SKM-1 (cell line): ENCODE measurements at regions not wholly inside any gene's neighbourhood (a gene's known extent, or its start where the extent isn't known, plus 50 kb on each side); places are given as distances from the start of the nearest gene placed in this dataset.
"Not testable (repeated sequence)": the region's sequence is repeated elsewhere in the genome, so short reads cannot be mapped to it uniquely, and the experiment has no call there.

Experiments used
- DNase-seq: peaks from one replicate; lab custom pipeline; 2025; ENCODE audit not compliant: unreplicated experiment; lab: John Stamatoyannopoulos, UW

DNA sequence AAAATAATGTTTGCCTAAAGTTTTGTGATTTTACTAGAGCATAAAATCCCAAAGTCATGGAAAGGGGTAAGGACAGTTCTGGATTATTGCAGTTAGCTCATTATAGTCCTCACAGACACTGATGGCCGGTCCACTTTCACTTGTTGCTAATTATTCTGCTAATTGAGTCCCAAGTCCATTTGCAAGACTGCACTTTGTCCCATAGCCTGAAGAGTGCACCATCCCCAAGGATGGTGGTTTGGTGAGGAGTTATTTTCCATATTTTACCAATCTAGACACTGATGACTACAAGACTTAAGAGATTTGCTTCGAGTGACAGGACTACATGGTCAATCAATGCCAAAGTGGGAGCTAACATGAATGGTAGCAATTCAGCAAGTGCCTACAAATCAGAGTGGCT, 181.8 kb upstream of the CACNA2D1 start:
- DNase-seq, result no peak

DNA sequence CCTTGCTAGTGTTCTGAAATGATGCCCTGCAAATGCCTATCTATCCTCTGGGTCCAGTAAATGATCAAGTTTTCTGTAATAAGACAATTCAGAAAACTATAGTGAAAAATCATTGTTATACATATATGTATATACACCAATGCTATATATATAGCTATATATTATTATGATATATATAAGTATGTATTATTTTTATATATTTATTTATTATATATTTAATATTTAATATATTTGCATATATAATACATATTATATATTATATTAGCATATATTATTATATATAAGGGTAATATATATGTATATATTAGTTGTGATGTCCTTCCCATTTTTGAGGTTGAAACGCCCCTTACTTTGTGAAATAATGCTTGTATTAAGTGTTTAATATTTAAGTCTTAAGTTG, 181.4 kb upstream of the CACNA2D1 start:
- no peak for DNase-seq

DNA sequence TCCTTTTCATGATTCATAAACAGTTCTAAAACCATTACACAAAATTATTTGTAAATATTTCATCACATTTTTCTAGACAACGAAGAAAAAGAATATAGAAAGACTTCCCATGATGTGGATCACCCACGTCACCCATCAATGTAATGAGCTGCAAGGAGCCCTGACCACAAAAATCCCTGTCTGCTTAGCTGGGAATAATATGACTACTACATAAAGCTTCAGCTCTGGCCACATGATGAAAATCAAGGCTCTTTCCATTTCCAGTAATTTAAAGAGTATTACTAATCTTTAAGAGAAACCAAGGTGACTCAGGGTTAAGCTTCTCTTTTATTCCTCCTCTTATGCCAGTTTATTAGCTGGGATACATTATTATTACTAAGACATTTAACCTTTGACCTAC, 180.8 kb upstream of the CACNA2D1 start:
- DNase-seq, result no peak

DNA sequence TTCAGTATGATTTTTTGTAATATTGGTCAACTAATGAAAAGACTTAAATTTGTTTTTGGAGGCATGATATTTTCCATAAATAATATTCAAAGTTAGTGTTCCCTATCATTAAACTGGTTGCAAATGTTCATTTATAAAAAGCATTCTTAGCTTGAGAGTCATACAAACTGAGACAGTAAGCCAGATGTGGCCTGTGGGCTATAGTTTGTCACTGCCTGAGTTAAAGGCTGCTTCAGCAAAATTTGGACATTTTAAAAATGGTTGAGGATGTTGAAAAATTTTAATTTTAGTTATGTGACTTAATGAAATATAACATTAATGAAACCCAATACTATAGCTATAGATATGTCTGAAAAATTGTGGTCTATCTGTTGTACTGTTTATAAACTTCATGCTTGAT, 180.2 kb upstream of the CACNA2D1 start:
- DNase-seq, result no peak

DNA sequence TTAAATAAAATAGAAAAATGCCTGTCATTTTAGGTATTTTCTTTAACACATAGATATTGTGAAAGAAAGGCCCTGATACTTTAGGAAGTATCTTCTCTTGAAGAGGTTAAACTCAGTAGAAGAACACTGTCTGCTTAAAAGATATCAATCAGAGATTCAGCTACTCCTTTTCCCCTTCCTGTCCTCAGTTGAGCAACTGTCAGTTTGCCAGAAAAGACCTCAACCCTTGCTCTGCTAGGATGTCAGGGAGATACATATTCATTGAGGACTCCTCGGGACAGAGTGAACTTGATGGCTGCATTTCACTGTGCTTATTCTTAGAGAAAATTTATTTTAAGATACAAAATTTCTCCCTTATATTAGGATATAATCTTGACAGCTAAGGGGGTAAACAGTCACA, 173.6 kb upstream of the CACNA2D1 start:
- peak; percentile 24 for DNase-seq

DNA sequence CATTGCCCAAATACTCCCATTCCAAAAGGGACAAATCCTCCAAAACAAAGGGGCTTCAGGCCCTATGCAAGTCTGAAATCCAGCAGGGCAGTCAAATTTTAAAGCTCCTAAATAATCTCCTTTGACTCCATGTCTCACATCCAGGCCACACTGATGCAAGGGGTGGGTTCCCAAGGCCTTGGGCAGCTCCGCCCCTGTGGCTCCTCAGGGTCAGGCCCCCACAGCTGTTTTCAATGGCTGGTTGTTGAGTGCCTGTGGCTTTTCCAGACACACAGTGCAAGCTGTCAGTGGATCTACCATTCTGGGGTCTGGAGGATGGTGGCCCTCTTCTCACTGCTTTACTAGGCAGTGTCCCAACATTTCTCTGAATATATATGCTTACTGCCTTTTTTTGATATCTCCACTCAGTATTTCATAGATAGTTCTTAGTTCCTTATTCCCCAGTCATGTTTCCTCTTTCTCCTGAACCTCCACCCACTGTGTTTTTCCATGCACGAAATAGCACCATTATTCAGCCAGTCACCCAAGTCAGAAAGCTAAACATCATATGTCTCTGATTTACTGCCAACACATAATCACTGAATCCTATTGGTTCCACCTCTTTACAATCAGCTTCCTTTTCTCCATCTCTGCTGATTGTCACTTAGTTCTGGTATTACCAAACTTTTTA, 172.6 kb upstream of the CACNA2D1 start:
- DNase-seq, result peak; percentile 53

DNA sequence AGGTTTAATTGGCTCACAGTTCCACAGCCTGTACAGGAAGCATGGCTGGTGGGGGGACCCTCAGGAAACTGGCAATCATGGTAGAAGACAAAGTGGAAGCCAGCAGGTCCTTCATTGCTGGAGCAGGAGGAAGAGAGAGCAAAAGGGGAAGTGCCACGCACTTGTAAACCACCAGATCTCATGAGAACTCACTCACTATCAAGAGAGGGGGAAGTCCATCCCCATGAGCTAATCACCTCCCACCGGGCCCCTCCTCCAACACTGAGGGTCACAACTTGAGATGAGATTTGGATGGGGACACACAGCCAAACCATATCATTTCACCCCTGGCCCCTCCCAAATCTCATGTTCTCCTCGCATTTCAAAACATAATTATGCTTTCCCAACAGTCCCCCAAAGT, 171.9 kb upstream of the CACNA2D1 start:
- peak; percentile 78 for DNase-seq

DNA sequence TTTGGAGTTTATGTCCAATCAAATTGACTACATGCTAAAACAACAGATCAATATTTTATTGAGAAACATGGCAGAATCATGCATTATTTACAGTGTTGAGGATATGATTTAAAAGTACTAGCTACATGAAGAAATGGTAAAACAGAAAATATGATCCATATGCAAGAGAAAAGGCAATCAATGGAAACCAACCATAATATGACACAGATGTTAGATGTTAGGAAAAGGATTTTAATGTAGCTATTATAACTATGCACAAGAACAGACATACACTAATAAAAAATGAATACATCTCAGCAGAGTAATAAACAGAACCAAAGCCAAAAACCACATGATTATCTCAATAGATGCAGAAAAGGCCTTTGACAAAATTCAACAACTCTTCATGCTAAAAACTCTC, 166.2 kb upstream of the CACNA2D1 start:
- DNase-seq, result no peak

DNA sequence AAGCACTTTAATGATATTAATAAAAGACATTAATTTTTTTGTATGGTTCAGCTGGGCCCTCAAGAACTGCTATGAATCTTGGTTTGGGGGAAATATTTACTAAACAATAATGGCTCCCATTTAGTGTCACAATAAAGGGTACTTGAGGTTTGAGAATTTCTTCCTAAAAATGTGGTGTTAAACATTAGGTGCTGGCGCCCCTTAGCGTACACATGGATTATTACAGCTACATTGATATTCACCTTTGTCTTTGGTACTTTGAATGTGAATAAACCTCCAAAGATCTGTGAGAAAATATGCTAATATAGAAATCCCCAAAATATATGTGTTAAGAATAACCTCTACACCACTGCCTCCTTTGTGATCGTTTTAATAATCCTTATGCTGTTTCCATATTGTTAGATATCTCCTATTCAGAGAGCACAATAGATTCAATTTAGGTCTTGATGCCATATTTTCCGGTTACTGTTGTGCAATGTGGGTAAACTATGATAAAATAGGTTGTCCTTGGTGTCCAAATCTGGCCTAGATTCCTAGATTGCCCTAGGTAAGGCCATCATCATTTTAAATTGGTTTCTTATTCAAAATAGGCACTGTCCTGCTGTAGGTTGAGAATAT, 161.8 kb upstream of the CACNA2D1 start:
- peak; percentile 50 for DNase-seq

DNA sequence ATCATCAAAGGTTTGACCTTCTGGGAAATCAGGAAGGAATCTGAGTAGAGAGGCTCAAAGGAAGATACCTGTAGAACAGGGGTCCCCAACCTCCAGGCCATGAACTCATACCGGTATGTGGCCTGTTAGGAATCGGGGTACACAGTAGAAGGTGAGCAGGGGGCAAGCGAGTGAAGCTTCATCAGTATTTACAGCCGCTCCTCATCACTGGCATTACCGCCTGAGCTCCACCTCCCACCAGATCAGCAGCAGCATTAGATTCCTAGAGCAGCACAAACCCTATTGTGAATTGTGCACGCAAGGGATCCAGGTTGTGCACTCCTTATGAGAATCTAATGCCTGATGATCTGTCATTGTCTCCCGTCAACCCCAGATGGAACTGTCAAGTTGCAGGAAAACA, 158.5 kb upstream of the CACNA2D1 start:
- DNase-seq, result no peak

DNA sequence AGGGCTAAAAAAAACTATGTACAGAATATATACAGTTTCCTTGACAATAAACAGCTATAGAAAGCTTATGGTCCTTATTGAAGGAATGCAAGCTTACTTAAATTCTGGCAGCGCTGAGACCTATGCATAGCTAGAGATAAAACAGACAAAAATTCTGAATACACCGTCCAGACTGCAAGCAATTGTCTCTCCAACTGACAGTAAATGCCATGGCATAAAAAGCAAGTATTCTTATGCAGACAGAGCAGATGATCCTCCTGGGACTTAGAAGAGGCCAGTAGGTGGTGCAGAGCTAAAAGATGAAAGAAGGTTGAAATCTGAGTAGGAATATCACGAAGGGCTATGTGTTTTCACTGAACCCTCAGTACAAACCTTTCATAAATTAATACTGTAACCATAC, 157.0 kb upstream of the CACNA2D1 start:
- no peak for DNase-seq

DNA sequence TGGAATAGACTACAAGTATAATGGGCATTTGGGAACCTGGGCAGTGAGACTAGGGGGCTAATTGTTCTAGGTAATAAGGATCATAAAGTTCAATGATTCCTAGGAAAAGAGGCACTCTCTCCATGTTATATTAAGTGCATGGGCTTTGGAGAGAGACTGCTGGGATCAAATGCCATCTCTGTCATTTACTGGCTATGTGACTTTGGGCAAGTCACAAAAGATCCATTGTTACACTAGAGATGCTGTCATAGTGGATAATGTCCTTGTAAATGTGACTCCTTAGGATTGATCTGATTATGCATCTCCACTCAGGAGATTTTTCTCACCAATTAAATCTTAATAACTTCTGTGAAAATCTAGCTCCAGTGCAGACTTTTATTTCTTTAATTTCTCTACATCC, 156.3 kb upstream of the CACNA2D1 start:
- DNase-seq, result no peak

DNA sequence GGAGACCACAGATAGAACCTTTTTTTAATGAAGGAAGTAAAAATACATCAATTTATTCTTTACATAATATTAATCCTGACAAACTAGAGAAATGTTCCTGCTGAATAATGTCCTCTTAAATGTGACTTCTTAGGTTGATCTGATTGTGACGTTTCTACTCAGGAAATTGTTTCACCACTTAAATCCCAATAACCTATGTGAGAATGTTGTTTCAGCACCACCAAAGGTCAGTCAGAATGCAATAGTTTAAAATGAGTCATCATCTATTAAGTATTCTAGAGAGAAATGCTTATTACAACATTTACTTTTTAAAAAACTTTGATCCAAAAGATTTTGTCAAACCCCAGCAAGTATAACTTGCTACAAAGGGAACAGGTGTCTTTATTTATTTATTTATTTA, 155.4 kb upstream of the CACNA2D1 start:
- no peak for DNase-seq

DNA sequence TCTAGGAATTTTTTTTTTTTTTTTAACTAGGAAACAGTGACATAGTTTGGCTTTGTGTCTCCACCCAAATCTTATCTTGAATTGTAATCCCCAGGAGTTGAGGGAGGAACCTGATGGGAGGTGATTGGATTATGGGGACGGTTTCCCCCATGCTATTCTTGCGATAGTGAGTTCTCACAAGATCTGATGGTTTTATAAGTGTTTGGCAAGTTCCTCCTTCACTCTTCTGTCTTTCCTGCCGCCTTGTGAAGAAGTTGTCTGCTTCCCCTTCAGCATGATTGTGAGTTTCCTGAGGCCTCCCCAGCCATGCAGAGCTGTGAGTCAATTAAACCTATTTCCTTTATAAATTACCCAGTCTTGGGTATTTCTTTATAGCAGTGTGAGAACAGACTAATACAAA, 152.2 kb upstream of the CACNA2D1 start:
- peak; percentile 39 for DNase-seq

DNA sequence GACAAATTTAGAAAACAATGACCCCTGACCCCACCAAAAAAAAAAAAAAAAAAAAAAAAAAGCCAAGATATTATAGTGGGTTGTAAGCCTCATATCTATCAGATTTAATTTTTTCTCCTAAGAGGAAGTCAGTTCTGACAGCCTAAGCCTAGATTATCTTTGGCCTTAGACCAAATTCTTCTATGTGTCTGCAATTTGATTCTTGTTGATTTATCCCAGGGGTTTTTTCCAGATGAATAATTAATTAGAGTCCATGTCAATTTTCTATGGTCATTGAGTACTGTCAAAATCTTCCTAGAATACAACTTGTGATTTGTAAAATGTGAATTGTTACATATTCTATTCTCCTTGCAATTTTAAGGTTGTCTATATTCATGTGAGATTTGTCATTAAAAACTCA, 151.6 kb upstream of the CACNA2D1 start:
- DNase-seq, result no peak

DNA sequence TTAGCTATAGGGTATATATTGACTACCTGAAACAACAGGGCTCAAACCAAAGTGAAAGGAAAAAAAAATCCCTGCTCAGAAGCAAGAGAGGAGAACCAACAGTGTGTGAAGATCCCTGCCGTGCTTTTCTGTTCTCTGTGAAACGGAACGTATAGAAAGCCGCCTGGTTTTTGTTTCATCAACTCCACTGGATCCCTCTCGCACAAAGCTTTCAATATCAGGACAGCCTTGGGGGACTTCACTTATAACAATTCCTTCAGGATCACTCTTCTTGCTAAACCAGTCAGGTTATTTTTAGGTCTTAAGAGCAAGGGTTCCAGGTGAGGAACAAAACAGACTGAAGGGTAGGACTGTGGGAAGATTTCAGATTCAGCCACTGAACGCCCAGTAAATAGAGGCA, 151.1 kb upstream of the CACNA2D1 start:
- no peak for DNase-seq

DNA sequence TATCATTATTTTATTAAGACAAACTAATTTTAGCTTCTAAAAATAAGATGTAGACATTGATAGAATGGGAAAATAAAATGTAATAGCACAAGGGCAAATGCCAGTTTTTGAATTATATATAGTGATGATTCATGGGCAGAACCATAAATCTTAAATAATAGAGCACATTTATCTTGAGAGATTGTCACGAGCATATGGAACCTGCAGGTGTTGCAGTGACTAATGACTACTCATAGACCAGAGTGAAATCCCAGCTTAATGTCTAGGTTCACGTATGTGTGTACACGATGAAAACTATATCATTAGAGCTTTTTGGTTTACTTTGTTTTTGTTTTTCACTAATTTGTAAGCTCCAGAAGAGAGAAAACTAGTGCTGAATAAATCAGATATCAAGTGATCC, 150.2 kb upstream of the CACNA2D1 start:
- DNase-seq, result no peak

DNA sequence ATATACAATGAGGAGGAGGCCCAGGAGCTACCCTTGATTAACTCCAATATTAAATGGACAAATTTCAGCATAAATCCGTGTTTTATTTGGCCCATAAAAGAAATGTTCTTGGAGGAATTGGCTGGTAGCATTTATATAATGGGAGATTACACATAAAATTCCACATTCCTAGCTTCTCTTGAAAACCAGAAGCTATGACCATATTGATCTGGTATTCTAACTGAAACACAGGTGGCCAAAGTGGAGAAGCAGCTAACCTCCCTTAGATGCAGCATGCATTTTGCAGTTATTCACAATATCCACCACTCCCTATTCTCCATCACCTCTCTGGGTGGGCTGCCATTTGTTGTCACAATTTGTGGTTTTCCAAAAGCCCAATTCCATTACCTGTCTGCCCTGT, 148.8 kb upstream of the CACNA2D1 start:
- no peak for DNase-seq

DNA sequence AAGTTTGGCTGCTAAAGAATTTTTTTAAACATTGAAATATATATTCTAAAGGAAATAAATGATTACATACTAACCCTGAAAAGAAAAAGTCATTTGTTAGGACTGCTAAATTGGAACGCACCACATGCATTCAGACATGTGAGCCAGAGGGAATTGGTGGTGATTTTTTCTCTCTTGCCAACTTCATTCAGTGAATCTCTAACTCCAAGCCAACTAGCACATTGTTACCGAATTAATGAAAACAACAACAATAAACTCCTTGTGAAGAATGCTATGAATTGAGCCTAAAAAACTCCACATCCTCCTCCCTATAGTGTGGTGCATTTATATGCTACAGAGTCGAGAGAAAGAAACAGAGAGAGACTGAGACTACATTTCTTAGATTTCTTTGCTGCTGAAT, 135.5 kb upstream of the CACNA2D1 start:
- DNase-seq, result no peak

DNA sequence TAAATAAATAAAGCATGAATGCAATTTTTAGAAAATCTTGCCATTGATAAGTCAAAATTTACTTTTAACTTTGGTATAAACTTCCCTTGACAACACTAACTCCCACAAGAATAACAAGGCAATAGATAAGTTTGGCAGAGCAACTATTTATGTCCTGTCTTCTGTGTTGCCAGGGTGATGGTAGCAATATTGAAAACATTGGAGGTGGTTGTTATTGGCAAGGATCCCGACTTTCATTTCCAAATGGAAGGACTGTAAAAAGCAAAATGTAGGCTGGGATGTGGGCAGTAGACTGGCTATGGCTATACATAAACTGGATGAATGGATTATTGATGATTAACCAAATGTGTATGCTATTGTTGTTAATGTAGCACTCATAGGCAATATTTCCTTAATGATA, 134.9 kb upstream of the CACNA2D1 start:
- no peak for DNase-seq

DNA sequence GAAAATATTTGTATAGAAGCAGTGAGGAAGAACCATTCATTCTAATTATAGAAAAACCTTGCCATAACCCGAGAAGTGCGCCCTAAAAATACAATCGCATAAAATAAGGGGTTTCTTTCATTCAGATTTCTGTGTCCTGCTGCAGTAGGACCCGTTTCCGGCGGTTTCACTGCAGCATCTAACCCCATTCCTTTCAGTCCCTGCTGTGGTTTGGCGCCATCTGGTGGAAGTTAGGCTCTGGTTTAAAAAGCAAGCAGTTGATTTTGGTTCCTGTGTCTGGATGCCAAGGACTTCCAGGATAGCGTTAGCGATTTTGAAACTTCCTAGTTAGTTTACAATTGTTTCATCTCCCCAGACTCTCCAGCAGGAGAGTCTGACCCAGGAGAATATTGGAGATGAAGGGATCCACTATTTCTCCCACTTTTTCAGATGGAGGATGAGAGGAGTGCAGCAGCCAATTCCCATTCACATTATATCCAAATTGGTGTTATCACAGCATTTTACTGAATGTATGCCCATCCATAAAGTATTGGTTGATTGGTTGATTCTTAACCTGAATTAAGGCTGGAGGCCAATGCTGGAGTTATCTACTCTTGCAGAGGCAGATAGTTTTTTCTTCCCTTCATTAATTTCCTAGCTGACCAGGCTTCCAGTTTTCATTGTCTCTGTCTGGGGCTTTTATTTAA, 128.8 kb upstream of the CACNA2D1 start:
- DNase-seq, result peak; percentile 69

DNA sequence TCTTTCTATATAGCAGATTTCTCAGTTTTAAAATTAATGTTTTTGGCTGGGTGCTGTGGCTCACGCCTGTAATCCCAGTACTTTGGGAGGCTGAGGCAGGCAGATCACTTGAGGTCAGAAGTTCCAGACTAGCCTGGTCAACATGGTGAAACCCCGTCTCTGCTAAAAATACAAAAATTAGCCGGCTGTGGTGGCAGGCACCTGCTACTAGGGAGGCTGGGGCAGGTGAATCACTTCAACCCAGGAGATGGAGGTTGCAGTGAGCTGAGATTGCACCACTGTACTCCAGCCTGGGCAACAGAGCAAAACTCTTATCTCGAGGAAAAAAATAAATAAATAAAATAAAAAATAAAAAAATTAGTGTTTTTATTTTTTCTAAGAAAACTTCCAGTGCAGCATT, 127.5 kb upstream of the CACNA2D1 start:
- not testable (repeated sequence) for DNase-seq

DNA sequence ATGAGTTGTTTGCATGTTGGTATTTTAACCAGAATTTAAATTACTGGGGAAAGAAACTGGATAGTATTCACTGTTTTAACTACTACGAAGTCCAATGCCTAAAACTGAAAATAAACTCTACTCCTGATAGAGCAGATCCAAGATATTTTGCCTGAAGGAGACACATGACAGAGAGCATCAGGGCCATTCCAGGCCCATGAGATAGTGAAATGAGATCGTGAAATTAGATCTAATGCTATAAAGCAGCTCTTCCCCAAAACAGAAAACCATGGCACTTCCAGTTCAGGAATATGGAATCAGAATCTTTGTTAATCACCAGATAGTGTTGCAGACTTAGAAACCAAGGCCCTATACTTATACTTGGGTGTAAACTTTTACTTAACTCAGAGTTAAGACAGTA, 124.3 kb upstream of the CACNA2D1 start:
- no peak for DNase-seq
